ENCODE measurements at regions not wholly inside any gene's neighbourhood (a gene's known extent, or its start where the extent isn't known, plus 50 kb on each side); places are given as distances from the start of the nearest gene placed in this dataset.
"Not testable (repeated sequence)": the region's sequence is repeated elsewhere in the genome, so short reads cannot be mapped to it uniquely, and the experiment has no call there.

DNA sequence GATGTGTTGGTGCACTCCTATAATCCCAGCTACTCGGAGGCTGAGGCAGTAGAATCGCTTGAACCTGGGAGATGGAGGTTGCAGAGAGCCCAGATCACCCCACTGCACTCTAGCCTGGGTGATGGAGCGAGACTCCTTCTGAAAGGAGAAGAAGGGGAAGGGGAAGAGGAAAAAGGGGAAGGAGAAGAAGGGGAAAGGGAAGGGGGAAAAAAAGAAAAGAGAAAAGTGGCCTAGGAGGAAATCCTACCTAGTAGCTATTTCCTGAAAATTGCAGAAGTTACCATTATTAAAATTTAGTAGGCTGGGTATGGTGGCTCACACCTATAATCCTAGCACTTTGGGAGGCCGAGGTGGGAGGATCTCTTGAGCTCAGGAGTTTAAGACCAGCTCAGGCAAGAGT, 67.4 kb downstream of the ARRDC3 start:
- no peak for DNase-seq

GRCh38 chr5:91313757-91314673, 69.1 kb downstream of the ARRDC3 start:
- peak; percentile 92 for DNase-seq

DNA sequence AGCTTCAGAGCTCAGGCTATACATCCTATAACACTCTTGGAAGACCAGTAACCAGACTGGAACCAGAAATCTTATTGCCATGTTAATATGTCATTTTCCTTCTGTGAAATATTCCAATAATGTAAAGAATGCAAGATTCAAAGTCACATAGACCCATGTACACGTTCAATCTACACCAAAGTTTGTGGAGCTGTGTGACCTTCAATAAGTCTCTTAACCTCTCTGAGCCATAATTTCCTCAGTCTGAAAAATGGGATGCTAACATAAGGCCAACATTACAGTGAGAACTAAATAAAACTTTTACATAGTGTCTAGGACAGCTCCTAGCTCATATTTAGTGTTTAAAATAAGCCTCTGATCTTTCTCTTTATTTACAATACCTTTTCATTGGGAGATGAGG, 70.4 kb downstream of the ARRDC3 start:
- no peak for DNase-seq

- DNase-seq, result peak; percentile 69
These were observed 71.2 kb downstream of the ARRDC3 start for GRCh38 chr5:91311697-91312501.

DNA sequence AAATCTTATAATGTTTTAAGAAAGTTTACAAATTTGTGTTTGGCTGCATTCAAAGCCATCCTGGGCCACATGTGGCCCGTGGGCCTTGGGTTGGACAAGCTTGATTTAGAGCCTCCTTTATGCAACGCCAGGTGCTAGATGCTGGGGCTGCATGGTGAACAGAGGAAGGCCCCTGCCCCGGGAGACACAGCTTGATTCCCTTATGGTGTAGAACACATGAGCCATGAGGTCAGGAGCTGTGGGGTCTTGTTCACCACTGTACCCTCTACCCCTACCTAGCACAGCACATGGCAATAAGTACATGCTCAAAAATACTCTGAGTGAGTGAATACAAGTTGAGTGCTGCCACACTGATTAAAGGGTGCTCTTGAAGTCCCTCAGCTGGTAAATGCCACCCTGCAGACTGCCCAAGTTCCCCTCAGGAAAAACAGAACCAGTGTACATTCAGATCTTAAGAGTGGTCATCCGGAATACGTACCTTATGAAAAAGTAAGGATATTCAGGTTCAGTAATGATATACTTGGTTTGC, 71.9 kb downstream of the ARRDC3 start:
- no peak for DNase-seq

DNA sequence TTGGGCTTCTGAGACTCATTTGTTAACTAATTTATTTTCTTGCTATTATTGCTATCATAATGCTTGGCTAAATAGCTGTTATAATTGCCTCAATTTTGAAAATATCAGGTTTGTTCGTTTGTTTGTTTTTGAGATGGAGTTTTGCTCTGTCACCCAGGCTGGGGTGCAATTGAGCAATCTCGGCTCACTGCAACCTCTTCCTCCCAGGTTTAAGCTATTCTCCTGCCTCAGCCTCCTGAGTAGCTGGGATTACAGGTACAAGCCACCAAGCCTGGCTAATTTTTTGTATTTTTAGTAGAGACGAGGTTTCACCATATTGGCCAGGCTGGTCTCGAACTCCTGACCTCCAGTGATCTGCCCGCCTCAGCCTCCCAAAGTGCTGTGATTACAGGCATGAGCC, 75.0 kb downstream of the ARRDC3 start:
- not testable (repeated sequence) for DNase-seq

- no peak for DNase-seq
These were observed 76.1 kb downstream of the ARRDC3 start for GRCh38 chr5:91307048-91307447.

DNA sequence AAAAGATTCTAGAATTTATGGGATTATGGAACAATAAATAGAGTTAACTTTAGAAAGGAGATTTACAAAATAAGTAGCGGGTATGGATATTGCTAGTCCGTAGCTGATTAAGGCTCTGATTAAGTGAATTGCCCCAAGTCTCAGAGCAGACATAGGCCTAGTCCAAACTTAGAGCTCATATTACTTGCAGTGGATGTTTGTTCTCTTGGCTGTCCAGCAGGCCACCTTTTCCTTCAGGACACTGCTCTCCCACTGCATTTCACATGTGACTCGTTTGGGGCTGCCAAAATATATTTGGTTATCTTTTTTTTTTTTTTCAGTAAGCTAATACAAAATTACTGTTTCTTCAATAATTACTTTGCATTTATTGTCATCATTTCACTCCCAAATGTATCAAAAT, 76.6 kb downstream of the ARRDC3 start:
- DNase-seq, result no peak

DNA sequence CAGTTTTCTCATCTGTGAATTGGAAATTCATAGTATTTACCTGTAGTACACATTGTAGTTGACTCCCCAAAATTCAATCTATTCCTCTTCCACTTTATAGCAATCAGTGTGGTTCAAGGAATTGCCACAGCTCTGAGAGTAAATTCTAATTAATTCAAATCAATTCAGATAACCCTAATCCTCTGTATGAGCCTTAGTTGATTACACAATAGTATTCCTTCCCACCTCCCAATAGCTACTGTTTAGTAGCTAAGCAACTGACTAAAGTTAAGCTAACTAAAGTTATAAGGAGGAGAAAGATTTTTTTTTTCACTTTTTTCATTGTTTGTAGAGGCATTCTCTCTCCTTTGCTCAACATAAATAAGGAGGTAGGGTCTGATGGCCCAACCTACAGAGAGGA, 77.5 kb downstream of the ARRDC3 start:
- DNase-seq, result no peak

GRCh38 chr5:91304015-91304414, 79.1 kb downstream of the ARRDC3 start:
- DNase-seq, result not testable (repeated sequence)

DNA sequence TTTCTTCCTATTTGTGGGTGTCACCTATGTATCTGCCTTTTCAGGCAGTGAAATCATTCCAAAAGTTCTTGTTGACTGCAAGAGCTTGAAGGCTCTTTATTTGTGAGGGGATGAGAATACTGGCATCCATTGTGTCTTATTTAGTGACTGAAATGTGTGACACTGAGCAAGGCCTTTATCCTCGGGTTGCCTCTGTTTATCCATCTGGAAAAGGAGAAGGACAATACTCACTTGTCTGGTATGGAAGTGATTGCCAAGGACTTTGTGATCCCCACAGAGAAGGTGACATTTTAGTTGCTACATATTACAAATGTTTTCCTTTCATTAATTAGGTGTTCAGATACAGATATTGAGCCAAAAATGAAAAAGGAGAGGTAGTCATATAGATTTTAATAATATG, 80.2 kb downstream of the ARRDC3 start:
- DNase-seq, result no peak

- no peak for DNase-seq
These were observed 80.8 kb downstream of the ARRDC3 start for GRCh38 chr5:91302305-91302704.

DNA sequence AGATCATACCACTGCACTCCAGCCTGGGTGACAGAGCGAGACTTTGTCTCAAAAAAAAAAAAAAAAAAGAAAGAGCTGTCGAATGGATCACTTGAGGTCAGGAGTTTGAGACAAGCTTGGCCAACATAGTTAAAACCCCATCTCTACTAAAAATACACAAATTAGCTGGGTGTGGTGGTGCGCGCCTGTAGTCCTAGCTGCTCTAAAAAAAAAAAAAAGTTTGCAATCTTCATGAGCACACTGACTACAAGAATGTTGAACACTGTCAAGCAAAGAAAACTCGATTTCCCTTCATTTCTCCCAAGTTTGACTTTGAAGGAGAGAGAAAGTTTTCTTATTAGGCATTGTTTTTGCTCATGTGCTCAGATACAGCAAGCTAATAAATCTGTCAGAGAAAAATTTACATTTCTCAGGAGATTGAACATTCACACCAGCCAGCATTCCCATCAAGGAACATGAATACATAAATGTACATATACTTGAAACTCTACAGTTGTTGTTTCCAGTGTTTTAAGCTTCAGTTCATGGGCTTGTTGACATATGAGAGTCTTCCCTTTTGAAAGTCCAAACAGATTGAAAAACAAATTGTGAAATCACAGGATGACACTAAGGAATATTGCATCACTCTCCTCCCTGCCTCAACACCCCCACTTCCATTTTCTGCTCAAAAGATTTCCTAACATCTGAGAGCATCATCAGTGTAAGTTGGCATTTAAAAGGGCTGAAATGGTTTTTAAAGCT, 81.8 kb downstream of the ARRDC3 start:
- no peak for DNase-seq

DNA sequence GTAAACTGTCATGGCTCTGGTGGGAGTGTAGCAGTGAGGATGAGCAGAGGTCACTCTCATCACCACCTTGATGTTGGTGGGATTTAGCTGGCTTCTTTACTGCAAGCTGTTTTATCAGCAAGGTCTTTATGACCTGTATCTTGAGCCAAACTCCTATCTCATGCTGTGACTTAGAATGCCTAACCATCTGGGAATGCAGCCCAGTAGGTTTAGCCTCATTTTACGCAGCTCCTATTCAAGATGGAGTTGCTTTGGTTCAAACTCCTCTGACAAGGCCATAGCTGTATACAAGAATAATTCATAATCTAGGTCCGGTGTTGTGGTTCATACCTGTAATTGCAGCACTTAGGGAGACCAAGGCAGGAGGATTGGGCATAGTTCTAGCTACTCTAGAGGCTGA, 85.1 kb downstream of the ARRDC3 start:
- DNase-seq, result no peak

DNA sequence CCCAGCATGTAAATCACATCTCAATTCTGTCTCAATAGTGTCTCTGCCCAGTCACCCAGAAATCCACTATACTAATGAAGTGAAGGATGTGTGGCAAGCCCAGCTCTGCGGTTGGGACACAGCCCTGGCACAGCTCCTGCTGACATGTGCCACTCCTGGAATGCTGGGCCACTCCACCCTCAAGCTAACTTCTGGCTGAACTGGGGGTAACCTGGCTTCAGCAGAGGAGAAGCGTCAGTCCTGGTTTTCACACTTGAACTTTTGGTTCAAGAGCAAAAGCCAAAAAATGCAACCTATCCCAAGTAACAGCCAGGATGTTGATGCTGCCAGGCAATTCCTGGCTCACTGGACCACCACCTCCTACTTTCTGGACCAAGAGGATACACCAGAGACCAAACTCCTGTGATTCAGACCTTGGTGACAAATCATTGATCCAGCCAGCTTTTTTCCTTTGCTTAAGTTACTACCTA, 86.4 kb downstream of the ARRDC3 start:
- no peak for DNase-seq

DNA sequence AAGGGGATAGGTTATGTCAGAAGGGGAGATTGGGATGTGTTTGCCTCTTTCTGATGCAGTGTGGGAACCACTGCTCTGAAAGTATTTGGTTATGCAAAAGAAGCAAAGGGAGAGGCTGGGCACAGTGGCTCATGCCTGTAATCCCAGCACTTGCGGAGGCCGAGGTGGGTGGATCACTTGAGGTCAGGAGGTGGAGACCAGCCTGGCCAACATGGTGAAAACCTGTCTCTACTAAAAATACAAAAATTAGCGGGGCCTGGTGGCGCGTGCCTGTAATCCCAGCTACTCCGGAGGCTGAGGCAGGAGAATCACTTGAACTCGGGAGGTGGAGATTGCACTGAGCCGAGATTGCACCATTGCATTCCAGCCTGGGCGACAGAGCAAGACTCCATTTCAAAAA, 87.0 kb downstream of the ARRDC3 start:
- not testable (repeated sequence) for DNase-seq

DNA sequence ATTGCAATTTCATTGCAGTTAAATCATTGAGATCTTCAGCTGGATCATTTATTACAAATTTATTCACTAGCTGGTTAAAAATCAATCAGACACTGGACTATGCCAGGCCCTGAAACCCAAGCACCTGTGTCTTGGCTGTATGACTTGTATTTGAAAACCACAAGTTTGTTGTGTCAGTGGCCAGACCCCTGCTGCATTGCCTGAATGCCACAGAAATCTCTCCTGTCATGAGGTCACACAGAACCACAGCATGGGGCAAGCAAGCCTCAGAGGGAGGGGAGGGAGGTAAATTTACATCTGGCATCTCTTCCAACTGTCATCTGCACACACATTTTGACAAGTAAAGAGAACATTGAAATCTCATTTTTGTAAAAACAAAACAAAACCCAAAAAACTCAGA, 90.0 kb downstream of the ARRDC3 start:
- no peak for DNase-seq

DNA sequence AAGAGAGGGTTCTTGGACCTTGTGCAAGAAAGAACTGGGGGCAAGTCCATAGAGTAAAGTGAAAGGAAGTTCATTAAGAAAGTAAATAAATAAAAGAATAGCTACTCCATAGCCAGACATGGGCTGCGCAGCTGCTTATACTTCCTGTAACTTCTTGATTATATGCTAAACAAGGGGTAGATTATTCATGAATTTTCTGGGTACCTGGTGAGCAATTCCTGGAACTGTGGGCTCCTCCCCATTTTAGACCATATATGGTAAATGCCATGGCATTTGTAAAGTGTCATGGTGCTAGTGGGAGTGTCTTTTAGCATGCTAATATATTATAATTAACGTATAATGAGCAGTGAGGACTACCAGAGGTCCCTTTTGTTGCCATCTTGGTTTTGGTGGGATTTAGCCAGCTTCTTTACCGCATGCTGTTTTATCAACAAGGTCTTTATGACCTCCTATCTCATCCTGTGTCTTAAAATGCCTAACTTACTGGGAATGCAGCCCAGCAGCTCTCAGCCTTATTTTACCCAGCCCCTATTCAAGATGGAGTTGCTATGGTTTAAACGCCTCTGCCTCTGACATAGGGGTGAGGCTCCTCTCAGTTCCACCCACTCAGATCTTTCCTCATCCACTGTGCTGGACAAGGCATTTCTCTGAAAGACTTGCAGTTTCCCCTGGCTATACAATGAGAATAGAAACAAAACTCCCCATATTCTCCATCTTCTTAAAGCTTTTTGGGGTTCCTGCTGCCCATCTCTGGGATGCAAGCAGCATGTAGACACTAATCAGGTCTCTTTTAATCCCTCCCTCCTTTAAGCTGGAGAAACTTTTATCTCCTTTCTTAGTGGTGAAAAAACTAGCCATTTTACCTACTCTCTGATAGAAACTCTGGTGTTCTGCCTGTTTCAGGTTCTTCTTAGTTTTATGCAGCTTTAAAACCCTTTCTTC, 91.2 kb downstream of the ARRDC3 start:
- DNase-seq, result no peak

DNA sequence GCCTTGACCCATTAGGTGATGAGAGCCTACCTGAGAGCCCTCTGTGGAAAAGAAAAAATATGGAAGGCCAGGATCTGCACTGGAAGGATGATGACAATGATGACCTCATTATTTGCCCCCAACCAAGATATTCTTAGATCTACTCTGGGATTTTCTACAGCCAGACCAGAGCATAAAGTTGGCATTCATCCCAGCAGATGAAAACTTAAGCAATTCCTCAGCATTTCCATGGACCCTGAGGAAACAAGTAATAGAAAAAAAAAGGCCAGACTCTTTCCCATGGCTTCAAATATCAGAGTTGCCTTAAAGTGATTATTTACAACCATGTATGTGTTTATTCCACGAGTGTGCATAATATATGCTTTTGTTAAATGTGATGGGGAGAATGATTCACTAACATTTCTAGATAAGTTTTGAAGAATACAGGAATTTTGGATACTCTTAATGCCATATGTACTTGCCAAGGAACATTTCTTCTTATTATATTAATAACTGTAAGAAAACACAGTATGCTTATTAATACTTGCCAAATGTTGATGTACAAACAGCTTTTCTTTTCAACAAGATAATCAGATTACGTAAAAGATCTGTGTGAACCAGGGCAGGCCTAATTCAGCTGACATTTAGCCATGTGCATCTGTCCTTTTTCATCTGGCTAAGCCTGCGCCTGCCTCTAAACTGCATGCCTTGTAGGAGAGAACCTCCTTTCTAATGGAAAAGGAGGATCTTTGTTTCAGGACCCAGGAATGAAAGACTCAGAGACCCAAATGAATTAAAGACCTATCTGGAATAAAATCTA, 94.8 kb downstream of the ARRDC3 start:
- DNase-seq, result no peak

DNA sequence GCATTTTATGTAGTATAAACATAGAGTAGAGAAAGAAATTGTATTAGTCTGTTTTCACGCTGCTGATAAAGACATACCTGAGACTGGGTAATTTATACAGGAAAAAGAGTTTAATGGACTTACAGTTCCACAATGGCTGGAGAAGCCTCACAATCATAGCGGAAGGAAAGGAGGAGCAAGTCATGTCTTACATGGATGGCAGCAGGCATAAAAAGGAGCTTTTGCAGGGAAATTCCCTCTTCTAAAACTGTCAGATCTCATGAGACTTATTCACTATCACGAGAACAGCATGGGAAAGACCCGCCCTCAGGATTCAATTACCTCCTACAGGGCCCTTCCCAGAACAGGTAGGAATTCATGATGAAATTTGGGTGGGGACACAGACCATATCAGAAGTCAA, 98.1 kb downstream of the ARRDC3 start:
- DNase-seq, result not testable (repeated sequence)

DNA sequence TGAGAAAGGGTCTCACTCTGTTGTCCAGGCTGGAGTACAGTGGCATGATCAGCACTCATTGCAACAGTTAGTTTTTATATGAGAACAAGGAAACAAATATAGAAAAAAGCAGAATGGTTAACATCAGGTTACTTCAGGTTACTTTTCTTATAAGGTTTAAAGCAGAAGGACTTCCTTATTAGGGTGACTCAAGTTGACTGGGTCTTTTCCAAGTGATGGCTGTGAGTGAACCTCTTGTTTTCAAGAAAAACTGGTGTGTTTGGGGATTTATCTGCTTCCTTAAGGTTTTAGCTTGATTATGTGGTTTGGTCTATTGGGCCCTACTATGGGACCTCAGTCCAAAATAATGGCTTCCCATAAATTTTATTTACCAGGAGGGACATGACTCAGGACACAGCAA, 99.2 kb downstream of the ARRDC3 start:
- DNase-seq, result no peak
